ENCODE measurements at regions not wholly inside any gene's neighbourhood (a gene's known extent, or its start where the extent isn't known, plus 50 kb on each side); places are given as distances from the start of the nearest gene placed in this dataset.

DNA sequence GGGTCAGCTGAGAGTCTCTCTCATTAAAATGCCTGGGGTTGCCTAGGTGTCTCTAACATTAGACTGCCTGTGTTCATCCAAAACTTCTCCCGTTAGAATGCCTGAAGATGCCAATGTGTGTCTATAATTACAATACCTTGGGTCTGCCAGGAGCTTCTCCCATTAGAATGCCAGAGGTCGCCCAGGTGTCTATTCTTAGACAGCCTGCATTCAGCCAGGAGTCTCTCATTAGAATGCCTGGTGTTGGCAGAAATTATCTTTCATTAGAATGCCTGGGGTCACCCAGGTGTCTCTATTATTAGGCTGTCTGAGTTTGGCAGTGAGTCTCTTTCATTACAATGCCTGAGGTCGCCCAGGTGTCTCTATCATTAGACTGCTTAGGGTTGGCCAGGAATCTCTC is 1560.2 kb downstream of the UQCRFS1 start:
- TF ChIP-seq, protein P1, sequence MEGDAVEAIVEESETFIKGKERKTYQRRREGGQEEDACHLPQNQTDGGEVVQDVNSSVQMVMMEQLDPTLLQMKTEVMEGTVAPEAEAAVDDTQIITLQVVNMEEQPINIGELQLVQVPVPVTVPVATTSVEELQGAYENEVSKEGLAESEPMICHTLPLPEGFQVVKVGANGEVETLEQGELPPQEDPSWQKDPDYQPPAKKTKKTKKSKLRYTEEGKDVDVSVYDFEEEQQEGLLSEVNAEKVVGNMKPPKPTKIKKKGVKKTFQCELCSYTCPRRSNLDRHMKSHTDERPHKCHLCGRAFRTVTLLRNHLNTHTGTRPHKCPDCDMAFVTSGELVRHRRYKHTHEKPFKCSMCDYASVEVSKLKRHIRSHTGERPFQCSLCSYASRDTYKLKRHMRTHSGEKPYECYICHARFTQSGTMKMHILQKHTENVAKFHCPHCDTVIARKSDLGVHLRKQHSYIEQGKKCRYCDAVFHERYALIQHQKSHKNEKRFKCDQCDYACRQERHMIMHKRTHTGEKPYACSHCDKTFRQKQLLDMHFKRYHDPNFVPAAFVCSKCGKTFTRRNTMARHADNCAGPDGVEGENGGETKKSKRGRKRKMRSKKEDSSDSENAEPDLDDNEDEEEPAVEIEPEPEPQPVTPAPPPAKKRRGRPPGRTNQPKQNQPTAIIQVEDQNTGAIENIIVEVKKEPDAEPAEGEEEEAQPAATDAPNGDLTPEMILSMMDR (conservative IDR thresholded peaks at IDR 0.05) = no peak
- no peak for TF ChIP-seq EZH2 (IDR thresholded peaks at IDR 0.05; ENCODE audit: low read depth)

Measured in PC-9 (cell line).